ENCODE measurements at regions not wholly inside any gene's neighbourhood (a gene's known extent, or its start where the extent isn't known, plus 50 kb on each side); places are given as distances from the start of the nearest gene placed in this dataset.

DNA sequence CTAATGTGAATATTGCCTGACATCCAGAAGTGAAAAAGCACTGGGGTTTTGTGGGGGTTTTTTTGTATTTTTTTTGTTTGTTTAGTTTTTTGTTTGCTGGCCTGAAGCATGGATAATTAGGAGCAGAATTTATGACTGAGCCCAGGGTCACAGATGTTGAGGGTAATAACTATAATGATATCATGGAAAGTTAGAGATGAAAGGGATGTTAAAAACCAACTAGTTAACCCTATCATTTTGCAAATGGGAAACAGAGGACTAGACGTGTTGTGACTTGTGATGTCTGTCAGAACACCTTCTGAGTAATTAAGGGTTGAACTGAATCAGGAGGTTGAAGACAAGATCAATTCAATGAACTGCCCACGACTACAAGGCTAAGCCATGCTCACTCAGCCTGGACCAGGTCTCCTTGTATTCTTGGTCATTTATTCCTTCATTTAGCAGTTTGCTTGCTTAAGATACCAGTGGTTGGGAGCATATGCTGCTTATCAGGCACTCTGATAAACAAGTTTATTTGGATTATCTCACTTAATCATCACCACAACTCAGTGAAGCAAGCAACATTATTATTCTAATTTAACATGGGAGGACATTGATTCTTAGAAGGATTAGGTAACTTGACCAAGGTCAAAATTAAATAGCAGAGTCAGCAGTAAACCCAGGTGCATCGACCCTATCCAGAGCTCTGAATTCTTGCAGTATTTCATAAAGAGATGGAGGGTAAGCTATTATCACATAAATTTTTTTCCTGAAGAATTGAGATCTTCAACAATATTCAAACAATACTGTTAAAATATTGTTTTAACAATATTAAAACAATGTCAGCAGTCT, 75.7 kb upstream of the PIK3R1 start:
- Histone ChIP-seq H3K27me3 (ENCODE audit: control insufficient read depth, insufficient read depth, low read length) (no peaks in the 10 kb centered on the region), H3K27ac (ENCODE audit: low read length) (no peak overlapping the region), H3K36me3 (ENCODE audit: control insufficient read depth, insufficient read depth, low read length) (no peaks in the 10 kb centered on the region), H3K4me1 (ENCODE audit: control insufficient read depth, insufficient read depth, low read length) (no peaks in the 10 kb centered on the region), H3K9me3 (ENCODE audit: control insufficient read depth, low read depth, low read length) (no peaks in the 10 kb centered on the region), H3K4me3 (ENCODE audit: low read length) (no peak overlapping the region)
- WGBS (ENCODE audit: insufficient coverage, low lambda C conversion rate) = no CpG with 5 or more reads among the region's 3 CpGs
- peak in 1 of 2 donors; percentile 10 for DNase-seq

DNA sequence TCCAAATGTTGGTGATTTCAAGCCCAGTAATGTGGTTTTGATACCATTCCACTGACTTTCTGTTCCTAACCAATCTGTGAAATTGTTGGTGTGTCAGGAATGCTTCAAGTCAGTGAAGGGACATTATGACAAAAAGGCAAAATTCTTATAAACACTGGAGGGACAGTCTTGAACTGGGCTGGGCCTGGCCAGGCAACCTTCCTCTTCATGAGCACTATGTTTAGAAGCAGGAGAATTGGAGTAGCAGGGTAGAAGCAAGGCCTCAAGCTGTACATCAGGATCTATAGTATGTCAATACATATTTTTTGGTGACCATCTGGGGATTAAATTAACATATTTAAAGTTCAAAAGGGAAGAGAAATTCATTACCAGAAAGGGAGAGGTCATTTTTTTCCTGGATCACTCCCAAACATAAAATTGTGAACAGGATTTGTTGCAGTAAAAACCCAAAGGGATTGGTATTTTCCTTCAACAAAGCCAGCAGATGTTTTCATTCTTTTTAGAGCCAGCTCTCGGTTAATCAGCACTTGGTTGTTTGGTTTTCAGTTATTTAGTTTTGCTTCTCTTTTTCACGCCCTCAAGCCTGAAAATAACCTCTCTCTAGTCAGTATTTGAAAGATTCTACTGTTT, 77.9 kb upstream of the PIK3R1 start:
- no peak for DNase-seq
- H3K4me3 ChIP-seq (ENCODE audit: low read length) = no peak overlapping the region
- no peaks in the 10 kb centered on the region for H3K27me3 ChIP-seq (ENCODE audit: control insufficient read depth, insufficient read depth, low read length)
- no peak overlapping the region for H3K27ac ChIP-seq (ENCODE audit: low read length)
- H3K9me3 ChIP-seq (ENCODE audit: control insufficient read depth, low read depth, low read length) = no peaks in the 10 kb centered on the region
- WGBS (ENCODE audit: insufficient coverage, low lambda C conversion rate) = 66% methylated on average over 2 of the region's 2 CpGs
- H3K4me1 ChIP-seq (ENCODE audit: control insufficient read depth, insufficient read depth, low read length) = peaks cover 5% of the 10 kb centered on the region
- H3K36me3 ChIP-seq (ENCODE audit: control insufficient read depth, insufficient read depth, low read length) = no peaks in the 10 kb centered on the region

DNA sequence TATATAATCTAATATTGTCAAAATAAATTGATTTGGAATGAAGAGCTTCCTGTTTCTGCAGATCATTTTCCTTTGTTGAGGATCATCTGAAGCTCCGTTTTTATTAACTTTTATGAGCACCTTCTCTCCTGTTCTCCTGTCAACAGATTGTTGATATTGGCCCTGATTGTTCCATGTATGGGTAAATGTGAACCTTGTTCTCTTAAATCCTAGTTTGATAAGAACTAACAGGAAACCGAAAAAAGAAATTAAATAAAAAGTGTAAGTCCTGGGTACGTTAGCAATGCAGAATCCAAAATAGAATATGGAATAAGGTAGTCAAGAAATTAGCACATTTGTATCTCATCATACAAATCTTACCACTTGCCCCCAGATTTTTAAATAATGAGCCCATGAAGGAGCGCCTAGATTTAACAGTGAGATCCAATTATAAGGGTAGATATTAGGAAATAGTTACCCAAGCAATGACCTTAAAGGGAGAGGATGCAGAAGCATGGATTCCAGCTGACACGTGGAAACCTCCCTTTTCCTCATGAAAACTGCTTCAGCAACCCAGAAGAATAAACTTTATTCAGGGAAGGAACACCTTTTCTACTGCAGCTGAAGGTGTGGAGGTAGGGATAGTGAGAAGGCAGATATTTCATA, 80.8 kb upstream of the PIK3R1 start:
- Histone ChIP-seq H3K27me3 (ENCODE audit: control insufficient read depth, insufficient read depth, low read length) (no peaks in the 10 kb centered on the region), H3K9me3 (ENCODE audit: control insufficient read depth, low read depth, low read length) (no peaks in the 10 kb centered on the region), H3K27ac (ENCODE audit: low read length) (no peak overlapping the region), H3K4me1 (ENCODE audit: control insufficient read depth, insufficient read depth, low read length) (peaks cover 5% of the 10 kb centered on the region), H3K4me3 (ENCODE audit: low read length) (no peak overlapping the region), H3K36me3 (ENCODE audit: control insufficient read depth, insufficient read depth, low read length) (no peaks in the 10 kb centered on the region)
- WGBS (ENCODE audit: insufficient coverage, low lambda C conversion rate) = 14% methylated on average over 2 of the region's 5 CpGs
- peak in 1 of 2 donors; percentile 23 for DNase-seq

DNA sequence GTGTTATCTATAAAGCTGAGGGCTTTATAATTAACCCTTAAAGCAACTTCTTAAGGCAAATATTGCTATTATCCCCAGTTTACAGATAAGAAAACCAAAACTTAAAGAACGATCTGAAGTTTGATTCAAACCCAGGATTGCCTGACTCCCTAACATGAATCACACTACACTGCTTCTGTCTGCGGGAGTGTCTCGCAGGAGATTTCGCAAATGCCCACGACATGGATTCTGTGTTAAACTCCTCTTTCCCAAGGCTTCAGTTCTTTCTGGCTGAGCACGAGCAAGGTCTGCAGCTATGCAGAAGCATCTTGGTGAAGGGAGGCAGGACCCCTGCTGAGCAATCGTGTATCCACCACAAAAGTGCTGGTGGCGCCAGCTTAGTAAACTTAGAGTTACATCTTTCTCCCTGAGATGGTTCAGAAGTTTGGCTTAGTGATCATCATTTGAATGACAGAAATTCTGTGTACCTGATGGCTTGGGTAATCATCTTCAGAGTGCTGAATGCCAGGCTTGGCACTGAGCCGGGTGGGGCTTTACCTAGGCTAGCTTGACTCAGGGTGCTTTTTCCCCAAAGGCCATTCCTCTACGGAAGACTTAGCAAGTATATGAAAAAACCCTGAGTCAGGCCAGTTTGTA, 81.4 kb upstream of the PIK3R1 start:
- no peak for DNase-seq
- Histone ChIP-seq H3K27me3 (ENCODE audit: control insufficient read depth, insufficient read depth, low read length) (no peaks in the 10 kb centered on the region), H3K27ac (ENCODE audit: low read length) (no peak overlapping the region), H3K36me3 (ENCODE audit: control insufficient read depth, insufficient read depth, low read length) (no peaks in the 10 kb centered on the region), H3K4me3 (ENCODE audit: low read length) (no peak overlapping the region), H3K9me3 (ENCODE audit: control insufficient read depth, low read depth, low read length) (no peaks in the 10 kb centered on the region), H3K4me1 (ENCODE audit: control insufficient read depth, insufficient read depth, low read length) (peaks cover 5% of the 10 kb centered on the region)
- WGBS (ENCODE audit: insufficient coverage, low lambda C conversion rate) = no CpG with 5 or more reads among the region's 10 CpGs

DNA sequence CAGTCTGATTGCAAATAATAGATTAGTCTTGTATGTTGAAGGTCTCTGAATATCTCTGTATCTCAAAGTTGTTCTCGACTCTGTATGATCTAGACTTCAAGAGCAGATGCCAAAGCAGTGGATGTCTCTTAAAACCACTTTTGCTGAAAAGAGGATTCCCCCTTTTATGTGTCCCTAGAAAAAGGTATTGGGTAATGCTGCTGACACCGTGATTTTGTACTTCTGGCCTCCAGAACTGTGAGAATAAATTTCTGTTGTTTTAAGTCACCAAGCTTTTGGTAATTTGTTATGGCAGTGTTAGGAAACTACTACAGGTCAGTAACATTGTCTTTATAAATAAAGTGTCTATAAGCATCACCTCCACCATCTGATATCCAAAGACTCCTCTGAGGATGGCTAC, 85.3 kb upstream of the PIK3R1 start:
- H3K9me3 ChIP-seq (ENCODE audit: control insufficient read depth, low read depth, low read length) = no peaks in the 10 kb centered on the region
- no peak overlapping the region for H3K27ac ChIP-seq (ENCODE audit: low read length)
- H3K27me3 ChIP-seq (ENCODE audit: control insufficient read depth, insufficient read depth, low read length) = no peaks in the 10 kb centered on the region
- no peaks in the 10 kb centered on the region for H3K36me3 ChIP-seq (ENCODE audit: control insufficient read depth, insufficient read depth, low read length)
- peaks cover 5% of the 10 kb centered on the region for H3K4me1 ChIP-seq (ENCODE audit: control insufficient read depth, insufficient read depth, low read length)
- DNase-seq = no peak
- H3K4me3 ChIP-seq (ENCODE audit: low read length) = no peak overlapping the region
- WGBS (ENCODE audit: insufficient coverage, low lambda C conversion rate) = no CpG with 5 or more reads among the region's 2 CpGs

DNA sequence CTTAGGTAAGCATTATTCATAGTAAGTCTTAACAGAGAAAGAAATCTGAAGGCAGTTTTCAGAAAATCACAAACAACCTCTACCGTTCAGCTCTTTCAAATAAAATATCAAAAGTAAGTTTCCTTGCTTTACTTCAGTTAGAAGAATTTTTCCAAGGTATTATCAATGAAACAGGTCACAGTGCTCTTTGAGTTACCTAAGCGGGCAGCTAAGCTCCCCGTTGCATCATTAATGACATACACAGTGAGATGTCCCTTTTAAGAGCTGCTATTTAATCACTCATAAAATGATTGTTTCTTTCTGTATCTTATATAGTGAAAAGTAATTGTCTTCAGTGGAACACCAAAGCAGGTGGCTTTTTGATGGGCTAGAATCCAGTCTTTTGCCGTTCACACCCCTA, 86.2 kb upstream of the PIK3R1 start:
- 100% methylated on average over 1 of the region's 4 CpGs for WGBS (ENCODE audit: insufficient coverage, low lambda C conversion rate)
- Histone ChIP-seq H3K9me3 (ENCODE audit: control insufficient read depth, low read depth, low read length) (no peaks in the 10 kb centered on the region), H3K27me3 (ENCODE audit: control insufficient read depth, insufficient read depth, low read length) (no peaks in the 10 kb centered on the region), H3K4me1 (ENCODE audit: control insufficient read depth, insufficient read depth, low read length) (peaks cover 5% of the 10 kb centered on the region), H3K4me3 (ENCODE audit: low read length) (no peak overlapping the region), H3K27ac (ENCODE audit: low read length) (no peak overlapping the region), H3K36me3 (ENCODE audit: control insufficient read depth, insufficient read depth, low read length) (no peaks in the 10 kb centered on the region)
- DNase-seq = no peak

DNA sequence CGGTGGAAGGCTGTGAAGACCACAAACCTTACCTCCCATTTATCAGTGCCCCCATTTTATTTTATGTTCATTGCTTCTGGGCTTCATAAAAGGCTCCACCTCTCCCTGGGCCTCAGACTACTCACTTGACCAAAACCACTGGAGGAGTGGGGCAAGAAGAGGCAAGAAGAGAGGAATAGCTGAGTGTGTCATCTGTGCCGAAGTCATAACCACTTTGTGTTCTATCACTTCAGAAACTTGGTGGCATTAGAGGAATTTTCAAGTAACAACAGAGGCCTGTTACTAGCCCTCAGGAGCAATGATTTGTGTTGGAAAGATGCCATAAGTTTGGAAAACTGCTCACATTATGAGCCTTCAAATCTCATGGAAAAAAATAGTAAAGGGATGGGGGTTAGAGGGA, 88.7 kb upstream of the PIK3R1 start:
- no peaks in the 10 kb centered on the region for H3K27me3 ChIP-seq (ENCODE audit: control insufficient read depth, insufficient read depth, low read length)
- WGBS (ENCODE audit: insufficient coverage, low lambda C conversion rate) = no CpG with 5 or more reads among the region's 2 CpGs
- no peaks in the 10 kb centered on the region for H3K4me1 ChIP-seq (ENCODE audit: control insufficient read depth, insufficient read depth, low read length)
- no peak for DNase-seq
- no peak overlapping the region for H3K4me3 ChIP-seq (ENCODE audit: low read length)
- H3K27ac ChIP-seq (ENCODE audit: low read length) = no peak overlapping the region
- no peaks in the 10 kb centered on the region for H3K9me3 ChIP-seq (ENCODE audit: control insufficient read depth, low read depth, low read length)
- no peaks in the 10 kb centered on the region for H3K36me3 ChIP-seq (ENCODE audit: control insufficient read depth, insufficient read depth, low read length)

DNA sequence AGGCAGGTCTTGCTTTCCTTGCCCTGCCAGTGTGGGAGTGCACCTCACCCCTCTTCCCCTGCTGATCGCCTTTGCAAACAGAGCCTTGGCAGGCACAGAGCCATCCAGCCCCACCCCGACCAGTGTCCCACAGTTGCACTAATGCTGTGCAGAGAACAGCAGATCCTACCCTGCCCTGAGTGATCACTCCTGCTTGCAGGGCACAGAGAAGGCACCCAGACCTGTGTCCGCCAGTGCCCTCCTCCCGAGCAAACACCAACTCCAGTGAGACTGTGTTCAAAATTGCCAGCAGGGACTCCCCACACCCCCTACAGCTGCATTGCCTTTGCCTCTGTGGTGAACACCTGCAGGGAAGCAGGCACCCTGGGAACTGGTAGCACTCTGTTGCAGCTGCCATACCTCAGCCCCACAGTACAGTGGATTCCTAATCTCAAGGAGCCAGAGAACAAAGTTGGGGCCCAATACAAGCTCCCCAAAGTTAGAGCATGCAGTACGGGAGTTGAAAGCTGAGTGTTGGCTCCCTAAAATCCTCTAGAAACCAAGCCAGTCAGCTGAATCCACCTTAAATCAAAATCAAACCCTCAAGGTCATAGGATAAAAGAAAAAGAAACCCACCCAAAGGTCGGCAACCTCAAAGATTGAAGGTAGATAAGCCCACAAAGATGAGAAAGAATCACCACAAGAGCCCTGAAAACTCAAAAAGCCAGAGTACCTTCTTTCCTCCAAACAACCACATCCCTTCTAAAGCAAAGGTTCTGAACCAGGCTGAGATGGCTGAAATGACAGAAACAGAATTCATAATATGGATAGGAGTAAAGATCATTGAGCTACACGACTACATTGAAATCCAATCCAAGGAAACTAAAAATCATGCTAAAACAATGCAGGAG, 92.9 kb upstream of the PIK3R1 start:
- no peak overlapping the region for H3K4me3 ChIP-seq (ENCODE audit: low read length)

DNA sequence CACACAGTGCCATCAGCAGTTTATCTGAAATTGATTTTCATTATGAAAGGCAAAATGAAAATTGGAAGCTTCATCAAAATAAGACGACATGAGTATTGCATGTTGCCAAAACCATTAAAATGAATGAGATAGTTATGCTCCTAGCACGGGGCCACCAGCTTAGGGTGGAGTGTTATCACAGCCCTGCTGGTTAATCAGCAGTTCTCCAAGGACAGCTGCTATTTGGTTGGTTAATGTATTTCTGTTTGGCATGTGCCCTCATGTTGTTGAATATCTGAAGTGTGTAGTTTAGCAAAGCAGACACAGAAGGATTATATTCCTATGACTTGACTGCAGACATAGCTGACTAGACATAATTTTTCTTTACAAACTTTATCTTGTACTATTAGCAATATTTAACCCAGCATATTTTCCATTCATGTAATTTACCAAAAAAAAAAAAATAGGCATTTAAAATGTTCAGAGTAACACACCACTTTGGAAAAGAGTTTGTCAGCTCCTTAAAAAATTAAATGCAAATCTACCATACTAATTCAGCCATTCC, 98.6 kb upstream of the PIK3R1 start:
- Histone ChIP-seq H3K9me3 (ENCODE audit: control insufficient read depth, low read depth, low read length) (no peaks in the 10 kb centered on the region), H3K27me3 (ENCODE audit: control insufficient read depth, insufficient read depth, low read length) (no peaks in the 10 kb centered on the region), H3K4me1 (ENCODE audit: control insufficient read depth, insufficient read depth, low read length) (no peaks in the 10 kb centered on the region), H3K36me3 (ENCODE audit: control insufficient read depth, insufficient read depth, low read length) (no peaks in the 10 kb centered on the region), H3K27ac (ENCODE audit: low read length) (no peak overlapping the region), H3K4me3 (ENCODE audit: low read length) (no peak overlapping the region)
- peak in 1 of 2 donors; percentile 38 for DNase-seq
- no CpG with 5 or more reads among the region's 2 CpGs for WGBS (ENCODE audit: insufficient coverage, low lambda C conversion rate)

More for the DNA sequence above, 92.9 kb upstream of the PIK3R1 start:
- no peaks in the 10 kb centered on the region for H3K9me3 ChIP-seq (ENCODE audit: control insufficient read depth, low read depth, low read length)
- no peaks in the 10 kb centered on the region for H3K4me1 ChIP-seq (ENCODE audit: control insufficient read depth, insufficient read depth, low read length)
- H3K27ac ChIP-seq (ENCODE audit: low read length) = no peak overlapping the region
- 60% methylated on average over 1 of the region's 7 CpGs for WGBS (ENCODE audit: insufficient coverage, low lambda C conversion rate)
- H3K36me3 ChIP-seq (ENCODE audit: control insufficient read depth, insufficient read depth, low read length) = no peaks in the 10 kb centered on the region
- no peak for DNase-seq
- H3K27me3 ChIP-seq (ENCODE audit: control insufficient read depth, insufficient read depth, low read length) = no peaks in the 10 kb centered on the region

All from large intestine (tissue), 3 donors.